HG03060 (cell line): ENCODE measurements at regions not wholly inside any gene's neighbourhood (a gene's known extent, or its start where the extent isn't known, plus 50 kb on each side); places are given as distances from the start of the nearest gene placed in this dataset.
"Not testable (repeated sequence)": the region's sequence is repeated elsewhere in the genome, so short reads cannot be mapped to it uniquely, and the experiment has no call there.

ENCODE experiments used
- ATAC-seq: cut with Tn5 transposase; IDR thresholded peaks from one replicate; pipeline ENCODE4 v1.9.1; 2021; ENCODE audit warnings: low read depth, moderate number of reproducible peaks; ENCODE audit not compliant: unreplicated experiment

- no peak for ATAC-seq
These were observed 250.2 kb upstream of the MEX3C start for GRCh38 chr18:51447351-51448342.

DNA sequence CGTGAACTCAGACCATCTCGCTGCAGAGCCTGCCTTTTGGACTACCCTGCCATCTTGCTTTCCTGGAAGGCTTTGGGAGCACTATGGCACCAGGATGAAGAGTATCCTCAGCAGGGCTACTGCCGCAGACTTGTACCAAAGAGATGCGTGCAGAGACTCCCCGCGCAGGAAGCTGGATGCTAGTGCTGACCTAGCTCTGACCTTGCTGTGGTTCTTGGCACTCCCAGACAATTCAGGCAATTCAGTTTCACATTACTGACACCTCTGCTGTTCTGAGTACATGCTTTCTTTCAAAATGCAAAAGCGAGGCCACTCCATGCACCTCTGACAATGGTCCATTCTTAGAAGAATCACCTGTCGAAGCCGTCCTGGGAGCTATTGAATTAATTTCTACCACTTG lies 251.5 kb upstream of the MEX3C start:
- no peak for ATAC-seq

DNA sequence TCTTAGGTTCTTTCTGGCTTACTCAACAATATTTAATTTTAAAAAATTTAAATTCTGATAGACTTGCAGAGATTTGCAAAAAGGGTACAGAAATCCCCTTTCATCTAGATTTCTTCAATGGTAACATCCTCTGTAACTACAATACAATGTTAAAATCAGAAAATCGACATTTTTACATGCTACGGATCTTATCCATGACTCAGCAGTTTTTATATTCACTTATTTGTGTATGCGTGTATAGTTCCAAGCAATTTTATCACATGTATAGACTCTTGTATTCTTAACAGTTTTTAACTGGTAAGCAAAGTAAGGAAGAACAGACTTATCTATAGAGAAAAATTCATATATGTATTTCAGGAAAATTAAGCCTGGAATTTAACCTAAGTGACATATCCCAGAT lies 256.1 kb upstream of the MEX3C start:
- no peak for ATAC-seq

DNA sequence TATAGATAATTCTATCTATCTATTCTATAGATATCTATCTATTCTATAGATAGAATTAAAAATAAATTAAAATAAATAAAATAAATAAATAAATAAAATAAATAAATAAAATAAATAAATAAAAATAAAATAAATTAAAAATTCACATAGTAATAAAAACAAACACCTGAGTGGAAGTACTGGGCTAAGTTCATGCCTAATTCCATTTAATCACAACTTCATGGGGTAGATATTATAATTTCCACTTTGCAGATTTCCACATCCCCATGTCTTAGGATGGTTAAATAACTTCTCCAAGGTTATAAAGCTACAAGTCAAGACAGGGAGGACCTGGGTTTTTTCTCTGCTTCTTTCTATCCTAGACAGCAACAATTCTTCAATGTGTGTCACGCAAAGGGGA lies 261.4 kb upstream of the MEX3C start:
- no peak for ATAC-seq

GRCh38 chr18:51461956-51462355 lies 264.5 kb upstream of the MEX3C start:
- ATAC-seq, result no peak

DNA sequence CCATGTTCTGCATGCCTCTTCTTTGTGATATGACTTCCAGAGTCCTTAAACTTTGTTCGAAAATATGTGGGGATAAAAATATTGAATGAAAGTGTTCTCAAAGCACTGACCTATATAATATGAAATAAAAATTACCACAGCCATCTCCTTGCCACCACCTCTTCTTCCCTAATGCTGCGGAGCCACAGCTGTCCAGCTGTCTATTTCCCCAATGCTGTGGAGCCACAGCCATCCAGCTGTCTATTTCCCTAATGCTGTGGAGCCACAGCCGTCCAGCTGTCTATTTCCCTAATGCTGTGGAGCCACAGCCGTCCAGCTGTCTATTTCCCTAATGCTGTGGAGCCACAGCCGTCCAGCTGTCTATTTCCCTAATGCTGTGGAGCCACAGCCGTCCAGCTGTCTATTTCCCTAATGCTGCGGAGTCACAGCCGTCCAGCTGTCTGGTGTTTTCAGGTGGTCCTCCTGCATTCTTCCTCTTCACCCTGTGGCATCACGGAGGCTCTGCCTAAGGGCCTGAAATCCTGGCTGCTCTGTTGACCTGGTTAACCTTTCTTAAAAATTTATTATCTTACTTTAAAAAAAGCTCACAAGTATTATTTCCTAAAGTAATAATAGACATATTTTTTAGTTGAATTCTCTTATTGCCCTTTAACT lies 266.1 kb upstream of the MEX3C start:
- no peak for ATAC-seq

GRCh38 chr18:51478908-51479307 lies 281.4 kb upstream of the MEX3C start:
- ATAC-seq, result no peak

GRCh38 chr18:51479736-51480135 lies 282.3 kb upstream of the MEX3C start:
- no peak for ATAC-seq

GRCh38 chr18:51480407-51481261 lies 283.2 kb upstream of the MEX3C start:
- no peak for ATAC-seq

GRCh38 chr18:51486735-51487366 lies 289.4 kb upstream of the MEX3C start:
- ATAC-seq, result no peak

DNA sequence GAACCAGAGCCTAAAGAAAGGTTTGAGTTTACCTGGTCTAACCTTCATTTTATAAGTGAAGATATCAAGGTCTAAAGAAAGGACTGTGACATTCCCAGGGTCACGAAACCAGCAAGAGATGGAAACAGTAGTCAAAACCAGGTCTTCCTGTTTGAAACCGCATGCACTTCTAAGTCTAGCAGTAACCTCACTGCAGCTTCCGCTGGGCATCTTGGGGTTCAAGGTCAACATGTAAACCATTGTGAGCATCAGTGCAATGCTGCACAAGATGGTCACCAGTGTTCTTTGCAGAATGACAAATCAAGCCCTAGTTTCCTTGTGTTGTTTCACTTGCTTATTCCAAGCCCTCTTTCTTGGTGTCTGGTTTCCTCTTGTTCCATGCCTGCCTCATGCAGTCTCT lies 292.9 kb upstream of the MEX3C start:
- ATAC-seq, result no peak

DNA sequence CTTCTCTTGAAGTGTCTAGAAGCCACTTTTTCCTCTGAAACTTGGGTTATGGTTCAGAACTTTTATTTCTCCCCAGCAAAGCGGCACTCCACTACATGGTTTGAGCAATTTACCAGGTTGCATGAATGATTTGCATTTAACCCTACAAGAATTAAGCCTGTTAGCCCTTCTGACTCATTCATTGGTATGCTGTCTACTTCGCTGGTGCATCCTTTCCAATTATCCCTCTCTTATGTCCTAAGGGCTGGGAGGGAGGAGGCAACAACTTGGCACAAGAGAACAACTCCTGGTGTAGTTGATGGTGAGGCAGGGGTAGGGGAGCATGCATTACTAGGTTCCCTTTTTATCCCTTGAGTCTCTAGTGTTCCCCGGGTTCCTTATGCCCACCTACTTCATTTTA lies 293.4 kb upstream of the MEX3C start:
- no peak for ATAC-seq

- no peak for ATAC-seq
These were observed 294.3 kb upstream of the MEX3C start for GRCh38 chr18:51491678-51492372.

DNA sequence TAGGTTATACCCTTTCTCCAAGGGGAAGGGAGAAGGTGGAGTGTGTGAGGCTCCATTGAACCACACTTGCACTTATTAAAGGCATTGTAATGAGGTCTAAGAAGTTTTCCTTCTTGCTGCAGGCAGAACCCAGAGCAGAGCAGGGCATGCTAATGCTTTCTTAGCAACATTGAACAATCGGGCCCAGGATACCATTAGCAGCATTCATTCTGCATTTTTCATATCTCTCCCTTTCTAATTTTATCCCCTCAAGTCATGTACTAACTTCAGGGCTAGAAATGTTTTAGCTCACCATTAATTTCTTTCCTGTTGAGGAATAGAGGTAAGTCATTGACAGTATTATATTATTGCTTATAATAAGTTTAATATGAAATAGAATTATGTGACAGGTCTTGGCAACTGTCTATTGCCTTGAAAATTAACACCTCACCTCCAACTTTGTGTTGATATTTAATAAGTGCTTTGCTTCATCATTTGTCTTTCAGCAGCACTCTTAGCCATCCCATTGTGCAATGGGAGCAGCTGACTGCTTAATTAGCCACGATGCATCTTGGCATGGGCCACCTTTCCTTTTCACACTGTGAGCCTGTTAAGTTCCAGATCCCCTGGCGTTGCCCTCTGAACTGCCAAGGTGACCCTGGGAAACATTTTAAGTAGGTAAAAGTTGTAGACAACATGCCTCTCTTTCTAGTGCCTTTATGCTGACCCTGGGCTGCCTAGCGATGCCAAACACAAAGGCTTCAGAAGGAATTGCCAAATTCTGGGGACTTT lies 300.8 kb upstream of the MEX3C start:
- no peak for ATAC-seq

GRCh38 chr18:51503351-51503750 lies 305.9 kb upstream of the MEX3C start:
- ATAC-seq, result no peak

GRCh38 chr18:51506811-51507210 lies 309.3 kb upstream of the MEX3C start:
- ATAC-seq, result no peak

DNA sequence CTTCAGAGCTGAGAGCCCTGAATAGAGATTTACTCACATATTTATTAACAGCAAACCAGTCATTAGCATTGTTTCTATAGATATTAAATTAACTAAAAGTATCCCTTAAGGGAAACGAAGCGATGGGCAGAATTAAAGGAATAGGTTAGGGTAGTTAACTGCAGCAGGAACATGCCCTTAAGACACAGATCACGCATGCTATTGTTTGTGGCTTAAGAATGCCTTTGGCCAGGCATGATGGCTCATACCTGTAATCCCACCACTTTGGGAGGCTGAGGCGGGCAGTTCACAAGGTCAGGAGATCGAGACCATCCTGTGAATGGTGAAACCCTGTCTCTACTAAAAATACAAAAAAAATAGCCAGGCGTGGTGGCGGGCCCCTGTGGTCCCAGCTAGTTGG lies 310.9 kb upstream of the MEX3C start:
- ATAC-seq, result not testable (repeated sequence)

DNA sequence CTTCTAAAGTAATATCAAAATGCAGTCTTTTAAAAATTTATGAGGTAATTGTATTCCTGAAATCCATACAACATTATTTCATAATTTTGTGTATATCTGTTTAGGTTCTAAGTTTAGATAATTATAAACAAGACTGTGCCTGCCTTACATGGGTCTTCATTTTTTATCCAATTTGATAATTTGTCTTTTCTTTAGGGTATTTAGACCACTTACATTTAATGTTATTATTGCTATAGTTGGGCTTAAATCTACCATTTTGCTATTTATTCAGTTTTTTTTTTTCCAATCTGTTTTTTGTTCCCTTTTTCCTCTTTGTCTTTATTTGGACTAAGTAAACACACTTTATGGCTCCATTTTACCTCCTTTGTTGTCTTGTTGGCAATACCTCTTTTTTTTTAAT lies 312.5 kb upstream of the MEX3C start:
- ATAC-seq, result no peak

DNA sequence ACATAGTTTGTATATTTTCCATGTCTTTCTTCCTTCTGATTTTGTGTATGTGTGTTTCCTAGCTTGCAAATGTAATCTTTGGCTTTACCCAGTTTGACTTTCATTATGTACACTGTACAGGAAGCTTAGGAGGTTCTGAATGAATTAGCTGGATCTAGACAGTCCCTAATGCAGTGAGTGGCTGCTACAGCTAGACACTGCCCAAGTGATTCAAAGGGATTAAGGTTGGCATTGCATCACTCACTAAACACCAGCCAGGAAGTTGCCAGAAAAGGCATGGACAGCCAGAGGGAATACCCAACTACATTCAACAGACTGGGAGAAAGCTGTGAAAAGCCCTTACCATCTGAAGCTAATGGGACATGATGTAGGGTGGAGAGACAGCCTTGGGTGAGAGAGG lies 316.0 kb upstream of the MEX3C start:
- no peak for ATAC-seq
